HG02885 (cell line): ENCODE measurements at regions not wholly inside any gene's neighbourhood (a gene's known extent, or its start where the extent isn't known, plus 50 kb on each side); places are given as distances from the start of the nearest gene placed in this dataset.
A peak's percentile ranks its signal among the peaks of the same experiment; 100 is the strongest.
"Not testable (repeated sequence)": the region's sequence is repeated elsewhere in the genome, so short reads cannot be mapped to it uniquely, and the experiment has no call there.

ENCODE experiments used
- ATAC-seq: cut with Tn5 transposase; IDR thresholded peaks from one replicate; pipeline ENCODE4 v1.9.1; 2021; ENCODE audit warnings: mild to moderate bottlenecking; ENCODE audit not compliant: unreplicated experiment, poor library complexity

DNA sequence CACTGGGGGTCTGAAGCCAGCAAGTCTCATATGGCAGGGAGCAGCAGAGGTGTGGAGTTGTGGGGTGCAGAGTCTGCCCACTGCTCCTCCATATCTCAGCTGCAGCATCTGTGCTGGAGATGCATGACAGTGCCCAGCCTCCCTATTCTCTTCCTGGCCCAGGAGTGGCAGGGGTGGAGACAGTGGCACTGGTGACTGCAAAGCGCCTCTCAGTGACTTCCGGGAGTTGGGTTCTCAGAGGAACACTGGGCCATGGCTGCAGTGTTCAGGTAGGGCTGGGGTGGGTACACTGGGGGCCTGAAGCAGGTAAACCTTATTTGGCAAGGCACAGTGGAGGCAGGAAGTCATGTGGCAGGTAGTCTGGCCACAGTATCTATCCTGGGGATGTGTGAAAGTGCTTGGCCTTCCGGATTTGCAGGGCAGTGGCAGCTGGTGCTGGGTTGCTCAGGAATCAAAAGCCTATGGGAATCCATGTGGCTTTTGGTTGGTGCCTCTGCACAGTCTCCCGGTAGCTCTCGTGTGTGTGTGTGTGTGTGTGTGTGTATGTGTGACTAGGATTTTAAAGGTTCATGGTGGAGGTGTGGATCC is 60.3 kb upstream of the THUMPD2 start:
- ATAC-seq, result no peak

DNA sequence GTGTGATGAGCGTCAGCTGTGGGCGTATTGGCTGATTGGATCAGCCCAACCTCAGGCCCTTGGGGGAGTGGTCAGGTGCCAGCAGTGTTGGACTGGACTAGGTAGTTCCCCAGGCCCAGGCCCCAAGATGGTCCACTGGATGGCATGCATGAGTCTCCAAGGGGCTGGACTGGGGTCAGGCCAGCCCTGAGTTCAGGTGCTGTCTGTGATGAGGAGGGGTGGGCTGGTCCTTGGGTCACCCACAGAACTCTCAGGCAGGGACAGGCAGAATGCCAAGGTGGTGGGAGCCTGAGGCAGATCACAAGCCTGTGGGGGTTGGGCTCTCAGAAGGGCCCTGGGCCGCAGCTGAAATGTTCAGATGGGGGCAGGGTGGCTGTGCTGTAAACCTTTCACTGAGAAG is 59.5 kb upstream of the THUMPD2 start:
- peak; percentile 15 for ATAC-seq

DNA sequence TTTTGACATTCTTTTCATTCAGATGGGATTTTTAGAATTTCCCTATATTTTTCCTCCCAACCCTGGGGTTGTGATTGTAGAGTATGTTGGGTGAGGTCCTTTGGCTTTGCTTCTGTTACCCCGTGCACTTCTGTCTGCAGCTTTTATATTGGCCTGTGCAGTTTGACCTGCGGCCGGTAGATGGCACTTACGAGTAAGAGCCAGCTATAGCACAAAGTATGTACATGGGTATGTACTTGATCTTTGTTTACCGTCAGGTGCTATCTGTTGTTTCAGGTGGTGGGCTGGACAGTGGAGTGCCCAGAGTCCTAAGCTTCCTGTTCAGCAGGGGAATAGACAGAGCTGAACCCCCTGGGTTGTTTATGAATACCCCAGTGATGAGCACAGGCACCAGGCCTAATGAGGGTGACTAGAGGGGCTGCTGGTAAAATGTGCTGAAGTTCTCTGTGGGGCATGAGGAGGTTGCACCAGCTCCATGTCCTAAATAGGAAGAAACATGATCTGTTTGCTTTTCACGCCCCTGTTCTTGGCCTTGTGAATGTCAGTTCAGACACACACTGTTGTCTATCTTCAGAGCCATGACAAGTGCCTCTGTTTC is 58.9 kb upstream of the THUMPD2 start:
- peak; percentile 96 for ATAC-seq

DNA sequence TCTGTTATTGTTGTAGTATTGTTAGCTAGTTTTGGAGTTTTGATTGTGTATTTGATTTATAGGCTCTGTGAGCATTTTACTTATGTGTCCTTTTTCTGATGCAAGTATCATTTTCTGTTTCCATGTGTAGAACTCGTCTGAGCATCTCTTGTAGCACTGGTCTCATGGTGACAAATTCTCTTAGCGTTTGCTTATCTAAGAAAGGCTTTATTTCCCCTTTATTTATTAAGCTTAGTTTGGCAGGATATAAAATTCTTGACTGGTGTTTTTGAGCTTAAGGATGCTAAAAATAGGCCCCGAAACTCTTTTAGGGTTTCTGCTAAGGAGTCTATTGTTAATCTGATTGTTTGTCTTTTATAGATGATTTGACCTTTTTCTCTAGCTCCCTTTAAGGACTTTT is 57.6 kb upstream of the THUMPD2 start:
- no peak for ATAC-seq

DNA sequence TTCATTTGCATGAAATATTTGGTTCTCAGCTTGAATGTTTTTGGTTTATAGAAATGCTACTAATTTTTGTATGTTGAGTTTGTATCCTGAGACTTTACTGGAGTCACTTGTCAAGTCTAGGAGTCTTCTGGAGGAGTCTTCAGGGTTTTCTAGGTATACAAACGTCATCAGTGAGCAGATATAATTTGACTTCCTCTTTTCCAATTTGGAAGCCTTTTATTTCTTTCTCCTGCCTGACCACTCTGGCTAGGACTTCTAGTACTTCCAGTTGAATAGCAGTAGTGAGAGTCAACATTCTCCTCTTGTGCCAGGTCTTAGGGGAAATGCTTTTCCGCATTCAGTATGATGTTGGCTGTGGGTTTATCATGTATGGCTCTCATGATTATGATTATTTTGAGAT is 55.4 kb upstream of the THUMPD2 start:
- ATAC-seq, result no peak

DNA sequence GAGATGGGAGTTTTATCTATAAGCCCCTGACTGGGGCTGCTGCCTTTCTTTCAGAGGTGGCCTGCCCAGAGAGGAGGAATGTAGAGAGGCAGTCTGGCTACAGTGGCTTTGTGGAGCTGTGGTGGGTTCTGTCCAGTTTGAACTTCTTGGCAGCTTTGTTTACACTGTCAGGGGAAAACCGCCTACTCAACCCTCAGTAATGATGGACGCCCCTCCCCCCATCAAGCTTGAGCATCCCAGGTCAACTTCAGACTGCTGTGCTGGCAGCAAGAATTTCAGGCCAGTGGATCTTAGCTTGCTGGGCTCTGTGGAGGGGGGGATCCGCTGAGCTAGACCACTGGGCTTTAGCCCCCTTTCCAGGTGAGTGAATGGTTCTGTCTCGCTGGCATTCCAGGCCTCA is 51.6 kb upstream of the THUMPD2 start:
- ATAC-seq, result not testable (repeated sequence)
